WTC11 (cell line): ENCODE measurements at regions not wholly inside any gene's neighbourhood (a gene's known extent, or its start where the extent isn't known, plus 50 kb on each side); places are given as distances from the start of the nearest gene placed in this dataset.

Experiments used
- ATAC-seq: fragments of 200-7000 bp; cut with Tn5 transposase; 2 replicates; pipeline ENCODE4 v1.10.0; 2021; ENCODE audit warnings: mild to moderate bottlenecking, moderate library complexity
- CTCF ChIA-PET: fragments of 300-600 bp; sonication (Branson Sonifier 250); formaldehyde crosslinking; loops from one replicate; lab custom pipeline; 2021; ENCODE audit warnings: antibody characterized with exemption; lab: Charles Lee
- POLR2A ChIA-PET: fragments of 350-600 bp; sonication (Branson Sonifier 250); formaldehyde crosslinking; loops from one replicate; lab custom pipeline; 2021; ENCODE audit warnings: antibody characterized with exemption; lab: Charles Lee
- DNase-seq: peaks from one replicate; pipeline ENCODE4 v3.0.0; 2021; ENCODE audit warnings: low spot score
- H3K27ac Mint-ChIP-seq: 2 replicates; pipeline ENCODE4 v1.8.0; 2021; ENCODE audit warnings: mixed read lengths
- H3K27me3 Mint-ChIP-seq: 2 replicates; pipeline ENCODE4 v1.8.0; 2021; ENCODE audit warnings: low read depth, mild to moderate bottlenecking, moderate library complexity, mixed read lengths
- H3K36me3 Mint-ChIP-seq: 2 replicates; pipeline ENCODE4 v1.8.0; 2021; ENCODE audit warnings: mixed read lengths
- H3K4me1 Mint-ChIP-seq: 2 replicates; pipeline ENCODE4 v1.8.0; 2022; ENCODE audit warnings: mixed read lengths
- H3K4me3 Mint-ChIP-seq: 2 replicates; pipeline ENCODE4 v1.8.0; 2021; ENCODE audit warnings: mild to moderate bottlenecking, moderate library complexity, mixed read lengths
- H3K9me3 Mint-ChIP-seq: 2 replicates; pipeline ENCODE4 v1.8.0; 2021; ENCODE audit warnings: mixed read lengths
- ARID4B ChIP-seq: sonication (generic); formaldehyde crosslinking; IDR thresholded peaks from 2 replicates; pipeline ENCODE4 v1.8.0; 2023; ENCODE audit warnings: missing genetic modification reagents, mild to moderate bottlenecking, borderline replicate concordance
- ATF6 ChIP-seq: sonication (generic); formaldehyde crosslinking; IDR thresholded peaks from 2 replicates; pipeline ENCODE4 v1.8.1; 2023; ENCODE audit warnings: mild to moderate bottlenecking, missing genetic modification reagents
- CREB1 ChIP-seq: sonication (generic); formaldehyde crosslinking; IDR thresholded peaks from 2 replicates; pipeline ENCODE4 v1.8.0; 2023; ENCODE audit warnings: mild to moderate bottlenecking, missing genetic modification reagents
- E2F4 ChIP-seq: sonication (generic); formaldehyde crosslinking; IDR thresholded peaks from 2 replicates; pipeline ENCODE4 v1.8.1; 2022; ENCODE audit warnings: low read depth, mild to moderate bottlenecking, moderate library complexity, missing genetic modification reagents, borderline replicate concordance
- E2F5 ChIP-seq: sonication (generic); formaldehyde crosslinking; IDR thresholded peaks from 2 replicates; pipeline ENCODE4 v1.8.1; 2022; ENCODE audit warnings: mild to moderate bottlenecking, moderate library complexity, missing genetic modification reagents
- IRF1 ChIP-seq: sonication (generic); formaldehyde crosslinking; IDR thresholded peaks from 2 replicates; pipeline ENCODE4 v1.8.0; 2023; ENCODE audit warnings: missing genetic modification reagents
- MAX ChIP-seq: sonication (generic); formaldehyde crosslinking; IDR thresholded peaks from 2 replicates; pipeline ENCODE4 v1.8.0; 2022; ENCODE audit warnings: mild to moderate bottlenecking, missing genetic modification reagents
- MLX ChIP-seq: sonication (generic); formaldehyde crosslinking; IDR thresholded peaks from 2 replicates; pipeline ENCODE4 v1.8.1; 2023; ENCODE audit warnings: mild to moderate bottlenecking, missing genetic modification reagents, moderate library complexity
- MXD4 ChIP-seq: fragments of 250-450 bp; sonication (Bioruptor Pico); IDR thresholded peaks from 2 replicates; pipeline ENCODE4 v1.8.0; 2021; ENCODE audit warnings: mild to moderate bottlenecking, moderate library complexity, borderline replicate concordance
- PRRX2 ChIP-seq: fragments of 250-450 bp; sonication (Bioruptor Pico); IDR thresholded peaks from 2 replicates; pipeline ENCODE4 v1.8.0; 2021; ENCODE audit warnings: mild to moderate bottlenecking
- USF1 ChIP-seq: sonication (generic); formaldehyde crosslinking; IDR thresholded peaks from 2 replicates; pipeline ENCODE4 v1.8.0; 2022; ENCODE audit warnings: mild to moderate bottlenecking, missing genetic modification reagents
- ZBTB21 ChIP-seq: sonication (generic); formaldehyde crosslinking; IDR thresholded peaks from 2 replicates; pipeline ENCODE4 v1.8.1; 2023; ENCODE audit warnings: mild to moderate bottlenecking, missing genetic modification reagents, borderline replicate concordance
- ZMAT4 ChIP-seq: fragments of 250-450 bp; sonication (Bioruptor Pico); IDR thresholded peaks from 2 replicates; pipeline ENCODE4 v1.9.0; 2021; ENCODE audit warnings: mild to moderate bottlenecking
- ZNF219 ChIP-seq: sonication (generic); formaldehyde crosslinking; IDR thresholded peaks from 2 replicates; pipeline ENCODE4 v1.8.0; 2023; ENCODE audit warnings: missing genetic modification reagents, mild to moderate bottlenecking, borderline replicate concordance
- ZNF263 ChIP-seq: sonication (generic); formaldehyde crosslinking; IDR thresholded peaks from 2 replicates; pipeline ENCODE4 v1.8.1; 2022; ENCODE audit warnings: low read depth, mild to moderate bottlenecking, moderate library complexity, missing genetic modification reagents
- ZNF281 ChIP-seq: sonication (generic); formaldehyde crosslinking; IDR thresholded peaks from 2 replicates; pipeline ENCODE4 v1.8.0; 2023; ENCODE audit warnings: mild to moderate bottlenecking, missing genetic modification reagents
- ZNF423 ChIP-seq: fragments of 250-450 bp; sonication (Bioruptor Pico); IDR thresholded peaks from 2 replicates; pipeline ENCODE4 v2.1.2; 2022; ENCODE audit warnings: mild to moderate bottlenecking, moderate library complexity

- TF ChIP-seq ATF6: no peak
- no peak for TF ChIP-seq ZNF263 (CRISPR knock-in tag)
- TF ChIP-seq ZNF219 (CRISPR knock-in tag): no peak
- no peak for TF ChIP-seq MAX (CRISPR knock-in tag)
- TF ChIP-seq PRRX2: no peak
Observed at GRCh38 chr4:116636917-116637316, 448.5 kb downstream of the TRAM1L1 start (continued).

GRCh38 chr4:116632269-116632668, 453.1 kb downstream of the TRAM1L1 start:
- H3K36me3 Mint-ChIP-seq: no peaks in the 10 kb centered on the region
- no peak for ATAC-seq
- no peak overlapping the region for H3K4me3 Mint-ChIP-seq
- no peak for TF ChIP-seq E2F4 (CRISPR knock-in tag)
- no peaks in the 10 kb centered on the region; the same call in 1 of the 2 replicates for H3K27me3 Mint-ChIP-seq
- ChIA-PET POLR2A (no interaction called here), CTCF (no interaction called here)
- no peak overlapping the region for H3K27ac Mint-ChIP-seq
- H3K9me3 Mint-ChIP-seq: no peaks in the 10 kb centered on the region
- DNase-seq: no peak
- peaks cover 10% of the 10 kb centered on the region for H3K4me1 Mint-ChIP-seq

- no peaks in the 10 kb centered on the region for H3K9me3 Mint-ChIP-seq
- H3K4me1 Mint-ChIP-seq: peaks cover 10% of the 10 kb centered on the region
- no peak overlapping the region for H3K27ac Mint-ChIP-seq
- ATAC-seq (no peak), DNase-seq (no peak)
- H3K27me3 Mint-ChIP-seq: no peaks in the 10 kb centered on the region
- H3K4me3 Mint-ChIP-seq: no peak overlapping the region
- CTCF ChIA-PET: interaction anchor here (0.6 to 0.7 kb wide), 2 partner anchors 28 to 270 kb away, joined by 3 to 4 read pairs; no protein-coding TSS in a partner anchor
- H3K36me3 Mint-ChIP-seq: no peaks in the 10 kb centered on the region
- POLR2A ChIA-PET: no interaction called here
- no peak for TF ChIP-seq IRF1 (CRISPR knock-in tag)
- no peak for TF ChIP-seq CREB1 (CRISPR knock-in tag)
- TF ChIP-seq ZNF423 (CRISPR knock-in tag): no peak
- no peak for TF ChIP-seq ZBTB21
- TF ChIP-seq ZNF281 (CRISPR knock-in tag): no peak
- TF ChIP-seq ZMAT4 (CRISPR knock-in tag): no peak
- no peak for TF ChIP-seq MXD4
- no peak for TF ChIP-seq USF1
- no peak for TF ChIP-seq E2F5 (CRISPR knock-in tag)
- no peak for TF ChIP-seq ARID4B
- TF ChIP-seq MLX (CRISPR knock-in tag): no peak
Observed at GRCh38 chr4:116628598-116628997, 456.8 kb downstream of the TRAM1L1 start.
